Nephron (organoid): ENCODE measurements at regions not wholly inside any gene's neighbourhood (a gene's known extent, or its start where the extent isn't known, plus 50 kb on each side); places are given as distances from the start of the nearest gene placed in this dataset.
"Not testable (repeated sequence)": the region's sequence is repeated elsewhere in the genome, so short reads cannot be mapped to it uniquely, and the experiment has no call there.

Experiments
- H3K27ac Mint-ChIP-seq, 3 experiments: 2 replicates each; pipeline ENCODE4 v1.8.0; 2020; ENCODE audit warnings: mixed read lengths in 3 of 3, mild to moderate bottlenecking in 2 of 3, moderate library complexity in 1 of 3
- H3K27me3 Mint-ChIP-seq: 2 replicates; pipeline ENCODE4 v1.8.0; 2021; ENCODE audit warnings: low read depth, mild to moderate bottlenecking, moderate library complexity, mixed read lengths
- H3K36me3 Mint-ChIP-seq: 2 replicates; pipeline ENCODE4 v1.8.0; 2020; ENCODE audit warnings: low read depth, mixed read lengths
- H3K4me1 Mint-ChIP-seq: 2 replicates; pipeline ENCODE4 v1.8.0; 2020; ENCODE audit warnings: mixed read lengths
- H3K4me3 Mint-ChIP-seq, 3 experiments: 2 replicates each; pipeline ENCODE4 v1.8.0; 2020; ENCODE audit warnings: mild to moderate bottlenecking in 3 of 3, mixed read lengths in 3 of 3, moderate library complexity in 2 of 3
- H3K9me3 Mint-ChIP-seq: 2 replicates; pipeline ENCODE4 v1.8.0; 2020; ENCODE audit warnings: mixed read lengths
- TF ChIP-seq, protein P1 (sequence below), 3 experiments: fragments of 200-600 bp; sonication (generic); IDR thresholded peaks; one replicate each; pipeline ENCODE4 v1.5.0; 2021; ENCODE audit warnings: antibody characterized with exemption in 3 of 3; ENCODE audit not compliant: unreplicated experiment in 3 of 3

DNA sequence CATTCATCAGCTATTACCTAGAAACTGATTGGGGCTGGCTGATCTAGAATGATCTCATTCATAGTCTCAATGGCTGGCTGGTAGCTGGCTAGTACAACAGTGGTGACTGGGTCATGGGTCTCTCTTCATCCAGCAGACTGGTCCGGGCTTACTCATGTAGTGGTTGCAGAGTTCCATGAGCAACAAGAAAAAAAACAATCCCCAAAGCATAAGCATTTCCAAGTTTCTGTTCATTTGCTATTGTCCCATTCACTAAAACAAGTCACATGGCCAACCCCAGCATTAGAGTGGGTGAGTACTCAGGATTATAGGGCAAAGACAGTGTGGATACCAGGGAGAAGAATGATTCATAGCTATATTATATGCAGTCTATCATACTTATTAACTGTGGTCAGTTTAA is 85.2 kb upstream of the SEMA3C start:
- Mint-ChIP-seq H3K9me3 (peaks cover 4% of the 10 kb centered on the region), H3K27ac (peak overlapping the region in 2 of 3 experiments; percentile 43 to 78)

DNA sequence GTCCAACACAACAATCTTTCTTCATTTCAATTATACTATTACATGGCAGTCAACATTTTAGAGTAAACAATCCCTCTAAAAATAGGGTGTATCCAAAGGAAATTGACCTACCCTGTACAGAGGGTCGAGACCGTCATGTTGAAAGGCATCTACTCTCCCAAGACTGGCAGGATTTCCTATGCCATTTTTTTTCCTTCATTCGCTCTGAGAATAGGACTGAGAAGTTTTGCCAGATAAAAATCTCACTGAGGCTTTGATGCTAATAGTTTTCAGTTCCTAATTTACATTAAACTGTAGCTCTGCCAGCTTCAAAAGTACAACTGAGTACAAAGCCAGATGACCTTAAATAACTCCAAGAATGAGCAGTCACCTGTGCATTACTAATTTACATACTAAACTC is 84.5 kb upstream of the SEMA3C start:
- TF ChIP-seq, protein P1, sequence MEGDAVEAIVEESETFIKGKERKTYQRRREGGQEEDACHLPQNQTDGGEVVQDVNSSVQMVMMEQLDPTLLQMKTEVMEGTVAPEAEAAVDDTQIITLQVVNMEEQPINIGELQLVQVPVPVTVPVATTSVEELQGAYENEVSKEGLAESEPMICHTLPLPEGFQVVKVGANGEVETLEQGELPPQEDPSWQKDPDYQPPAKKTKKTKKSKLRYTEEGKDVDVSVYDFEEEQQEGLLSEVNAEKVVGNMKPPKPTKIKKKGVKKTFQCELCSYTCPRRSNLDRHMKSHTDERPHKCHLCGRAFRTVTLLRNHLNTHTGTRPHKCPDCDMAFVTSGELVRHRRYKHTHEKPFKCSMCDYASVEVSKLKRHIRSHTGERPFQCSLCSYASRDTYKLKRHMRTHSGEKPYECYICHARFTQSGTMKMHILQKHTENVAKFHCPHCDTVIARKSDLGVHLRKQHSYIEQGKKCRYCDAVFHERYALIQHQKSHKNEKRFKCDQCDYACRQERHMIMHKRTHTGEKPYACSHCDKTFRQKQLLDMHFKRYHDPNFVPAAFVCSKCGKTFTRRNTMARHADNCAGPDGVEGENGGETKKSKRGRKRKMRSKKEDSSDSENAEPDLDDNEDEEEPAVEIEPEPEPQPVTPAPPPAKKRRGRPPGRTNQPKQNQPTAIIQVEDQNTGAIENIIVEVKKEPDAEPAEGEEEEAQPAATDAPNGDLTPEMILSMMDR (IDR thresholded peaks at IDR 0.05; ENCODE audit: unreplicated experiment in 3 of 3): no peak
- Mint-ChIP-seq H3K27me3 (peaks cover 3% of the 10 kb centered on the region), H3K36me3 (no peaks in the 10 kb centered on the region), H3K9me3 (no peaks in the 10 kb centered on the region), H3K4me3 (no peak overlapping the region), H3K27ac (no peak overlapping the region), H3K4me1 (peaks cover 39% of the 10 kb centered on the region)

More for the DNA sequence above, 85.2 kb upstream of the SEMA3C start:
- H3K4me3 Mint-ChIP-seq: no peak overlapping the region
- peaks cover 3% of the 10 kb centered on the region for H3K27me3 Mint-ChIP-seq
- TF ChIP-seq, protein P1 (IDR thresholded peaks at IDR 0.05; ENCODE audit: unreplicated experiment in 3 of 3): no peak
- H3K4me1 Mint-ChIP-seq: peaks cover 39% of the 10 kb centered on the region
- H3K36me3 Mint-ChIP-seq: peaks cover 4% of the 10 kb centered on the region

DNA sequence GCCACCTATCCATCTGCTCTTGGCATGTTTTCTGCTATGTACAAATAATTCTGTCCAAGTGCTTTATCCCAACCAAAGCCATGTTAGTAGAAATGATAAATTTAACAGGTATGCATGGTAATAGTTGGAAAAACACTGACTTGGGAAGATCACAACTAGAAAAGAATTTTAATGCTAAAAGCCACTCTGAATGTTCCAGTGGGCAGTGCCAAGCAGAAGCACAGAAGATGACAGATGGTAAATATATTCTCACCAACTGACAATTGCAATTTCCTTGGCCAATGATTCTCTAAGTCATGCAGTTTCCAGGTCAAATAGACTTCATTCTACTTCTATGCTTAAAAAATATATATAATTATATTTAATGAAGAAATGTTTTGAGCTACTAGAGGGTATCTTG is 83.6 kb upstream of the SEMA3C start:
- peaks cover 3% of the 10 kb centered on the region for H3K27me3 Mint-ChIP-seq
- H3K36me3 Mint-ChIP-seq: no peaks in the 10 kb centered on the region
- no peak overlapping the region for H3K27ac Mint-ChIP-seq
- peaks cover 32% of the 10 kb centered on the region for H3K4me1 Mint-ChIP-seq
- no peak overlapping the region for H3K4me3 Mint-ChIP-seq
- TF ChIP-seq, protein P1 (IDR thresholded peaks at IDR 0.05; ENCODE audit: unreplicated experiment in 3 of 3): no peak
- no peaks in the 10 kb centered on the region for H3K9me3 Mint-ChIP-seq

DNA sequence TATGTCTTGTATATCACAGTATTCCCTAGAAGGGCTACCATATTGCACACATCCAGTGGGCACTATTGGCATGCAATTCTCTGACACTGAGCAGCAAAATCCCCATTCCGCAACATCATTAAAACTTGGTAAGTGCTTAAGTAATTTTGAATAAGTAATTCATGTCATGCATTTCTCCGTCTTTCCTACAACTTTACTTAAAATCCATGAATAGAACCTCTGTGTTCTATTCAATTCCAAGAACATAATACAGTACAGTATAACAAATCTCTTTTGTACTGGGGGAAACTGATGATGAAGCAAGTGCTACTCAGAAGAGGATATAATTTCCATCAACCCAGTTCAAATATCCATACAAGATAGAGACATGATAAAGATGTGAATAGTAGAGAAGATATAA is 80.9 kb upstream of the SEMA3C start:
- no peak overlapping the region for H3K27ac Mint-ChIP-seq
- H3K9me3 Mint-ChIP-seq: peaks cover 5% of the 10 kb centered on the region
- H3K27me3 Mint-ChIP-seq: peaks cover 3% of the 10 kb centered on the region
- no peak overlapping the region for H3K4me3 Mint-ChIP-seq
- TF ChIP-seq, protein P1 (IDR thresholded peaks at IDR 0.05; ENCODE audit: unreplicated experiment in 3 of 3): no peak
- peaks cover 13% of the 10 kb centered on the region for H3K4me1 Mint-ChIP-seq
- no peaks in the 10 kb centered on the region for H3K36me3 Mint-ChIP-seq

DNA sequence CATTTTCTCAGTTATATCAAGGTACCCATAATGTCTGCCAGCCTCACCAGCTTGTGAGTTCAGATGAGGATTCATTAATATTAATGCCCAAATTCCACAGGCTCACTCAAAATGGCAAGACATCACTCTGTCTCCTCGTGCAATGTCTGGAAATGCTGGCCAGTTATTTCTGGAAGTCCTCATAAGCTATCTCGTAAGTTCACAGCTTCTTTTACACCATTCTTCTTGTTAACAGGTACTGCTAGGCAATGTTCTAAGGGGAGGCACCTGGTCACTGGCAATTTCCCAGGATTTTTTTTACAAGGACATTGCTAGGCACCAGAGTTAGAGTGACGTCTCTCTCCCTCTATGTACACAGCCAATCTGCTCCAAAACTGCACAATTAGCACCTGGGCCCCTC is 80.2 kb upstream of the SEMA3C start:
- TF ChIP-seq, protein P1 (IDR thresholded peaks at IDR 0.05; ENCODE audit: unreplicated experiment in 3 of 3): no peak
- peaks cover 2% of the 10 kb centered on the region for H3K27me3 Mint-ChIP-seq
- peaks cover 5% of the 10 kb centered on the region for H3K9me3 Mint-ChIP-seq
- H3K36me3 Mint-ChIP-seq: no peaks in the 10 kb centered on the region
- no peak overlapping the region for H3K27ac Mint-ChIP-seq
- no peak overlapping the region for H3K4me3 Mint-ChIP-seq
- H3K4me1 Mint-ChIP-seq: peaks cover 10% of the 10 kb centered on the region

DNA sequence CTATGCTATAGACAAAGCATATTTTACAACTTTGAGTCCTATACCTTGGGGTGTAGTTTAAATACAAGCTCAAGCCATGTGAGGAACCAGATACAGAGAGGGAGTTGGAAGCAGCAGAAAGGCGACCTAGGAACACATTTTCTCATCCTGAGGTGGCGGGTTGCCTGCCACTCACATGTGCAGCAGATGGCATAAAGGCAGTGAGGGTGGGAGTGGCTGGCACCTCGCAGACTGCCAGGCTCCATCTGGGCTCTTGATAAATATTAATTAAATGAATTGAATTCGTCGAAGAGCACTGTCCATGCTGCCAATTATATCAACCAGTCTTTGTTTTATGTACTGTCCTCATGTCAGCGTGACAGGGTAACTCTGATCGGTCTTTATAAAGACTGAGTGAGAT is 79.0 kb upstream of the SEMA3C start:
- H3K9me3 Mint-ChIP-seq: peaks cover 5% of the 10 kb centered on the region
- no peak overlapping the region for H3K27ac Mint-ChIP-seq
- peaks cover 5% of the 10 kb centered on the region for H3K4me1 Mint-ChIP-seq
- H3K36me3 Mint-ChIP-seq: no peaks in the 10 kb centered on the region
- H3K4me3 Mint-ChIP-seq: no peak overlapping the region
- no peaks in the 10 kb centered on the region for H3K27me3 Mint-ChIP-seq
- TF ChIP-seq, protein P1 (IDR thresholded peaks at IDR 0.05; ENCODE audit: unreplicated experiment in 3 of 3): no peak

DNA sequence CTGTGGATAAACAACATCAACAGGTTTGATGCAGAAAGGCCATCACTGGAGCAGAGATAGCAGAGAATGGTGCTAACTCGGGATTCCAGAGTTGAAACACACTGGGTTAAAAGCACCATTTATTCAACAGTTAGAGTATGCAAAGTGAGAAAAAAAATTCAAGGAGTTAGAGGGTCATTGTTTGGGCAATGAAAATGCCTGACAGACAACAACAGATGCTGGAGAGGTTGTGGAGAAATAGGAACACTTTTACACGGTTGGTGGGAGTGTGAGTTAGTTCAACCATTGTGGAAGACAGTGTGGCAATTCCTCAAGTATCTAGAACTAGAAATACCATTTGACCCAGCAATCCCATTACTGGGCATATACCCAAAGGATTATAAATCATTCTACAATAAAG is 77.4 kb upstream of the SEMA3C start:
- H3K36me3 Mint-ChIP-seq, H3K27ac Mint-ChIP-seq, H3K9me3 Mint-ChIP-seq, H3K4me3 Mint-ChIP-seq, H3K4me1 Mint-ChIP-seq, H3K27me3 Mint-ChIP-seq: not testable (repeated sequence)
